ENCODE measurements at regions not wholly inside any gene's neighbourhood (a gene's known extent, or its start where the extent isn't known, plus 50 kb on each side); places are given as distances from the start of the nearest gene placed in this dataset.

- Histone ChIP-seq H3K9me3 (ENCODE audit: insufficient read depth in 2 of 2, low read depth in 1 of 2, low read length in 1 of 2) (peaks cover 0 to 3% of the 10 kb centered on the region in 2 experiments; a peak in 2 of 4 replicates), H4K91ac (replicated peaks; ENCODE audit: insufficient read length, low read length) (no peak overlapping the region), H3K9ac (replicated peaks in 1 of 4; ENCODE audit: extremely low read depth in 1 of 4, low read depth in 3 of 4, low read length in 3 of 4) (no peak overlapping the region)
Observed at GRCh38 chr6:19417713-19418112, 419.5 kb upstream of the ID4 start.

More at GRCh38 chr6:19417713-19418112, 419.5 kb upstream of the ID4 start:
- Histone ChIP-seq H3K79me1 (ENCODE audit: low read depth, low read length) (no peaks in the 10 kb centered on the region), H3K4me2 (ENCODE audit: insufficient read depth in 1 of 2, low read depth in 2 of 2, low read length in 2 of 2) (no peak overlapping the region), H3K4me1 (replicated peaks in 1 of 4; ENCODE audit: control insufficient read depth in 3 of 4, insufficient read depth in 4 of 4, low read length in 3 of 4) (no peaks in the 10 kb centered on the region), H3K36me3 (ENCODE audit: control insufficient read depth in 2 of 4, insufficient read depth in 4 of 4, low read length in 3 of 4) (no peaks in the 10 kb centered on the region), H3K27ac (ENCODE audit: low read depth, low read length) (no peak overlapping the region), H2BK5ac (ENCODE audit: low read depth, low read length) (no peak overlapping the region), H3K23ac (ENCODE audit: insufficient read length) (no peak overlapping the region), H3K79me2 (ENCODE audit: control insufficient read depth in 1 of 2, insufficient read depth in 2 of 2, low read length in 2 of 2) (no peaks in the 10 kb centered on the region), H2AK5ac (ENCODE audit: low read depth, low read length) (no peak overlapping the region), H2BK120ac (replicated peaks; ENCODE audit: low read depth, low read length) (no peak overlapping the region), H3K23me2 (ENCODE audit: low read depth, low read length) (no peaks in the 10 kb centered on the region), H3K4ac (replicated peaks; ENCODE audit: insufficient read length, low read depth, low read length) (no peak overlapping the region), H4K8ac (ENCODE audit: extremely low read depth, insufficient read depth, low read length) (no peak overlapping the region), H2BK12ac (ENCODE audit: low read depth, low read length) (no peak overlapping the region), H3K14ac (ENCODE audit: insufficient read length) (no peak overlapping the region), H2BK20ac (ENCODE audit: low read length) (no peak overlapping the region), H4K20me1 (replicated peaks in 1 of 2; ENCODE audit: control insufficient read depth in 1 of 2, insufficient read depth in 2 of 2, low read length in 2 of 2) (no peaks in the 10 kb centered on the region), H4K5ac (ENCODE audit: insufficient read length, low read depth, low read length) (no peak overlapping the region), H2AFZ (ENCODE audit: low read length) (no peak overlapping the region), H3K56ac (replicated peaks; ENCODE audit: insufficient read length, low read depth, low read length) (no peak overlapping the region), H3K4me3 (ENCODE audit: extremely low read depth in 1 of 4, insufficient read depth in 2 of 4, low read depth in 3 of 4, low read length in 4 of 4) (no peak overlapping the region), H2BK15ac (ENCODE audit: low read length) (no peak overlapping the region), H3K27me3 (replicated peaks in 1 of 4; ENCODE audit: control insufficient read depth in 3 of 4, extremely low read depth in 1 of 4, insufficient read depth in 3 of 4, low read length in 3 of 4) (no peaks in the 10 kb centered on the region), H3K18ac (ENCODE audit: extremely low read depth, low read length) (no peak overlapping the region)
- POLR2A ChIA-PET (ENCODE audit: partially characterized antibody), result no interaction called here
- CTCF ChIA-PET (ENCODE audit: partially characterized antibody), result no interaction called here
- TF ChIP-seq CREB1 (IDR thresholded peaks at IDR 0.05) (no peak), SRF (IDR thresholded peaks at IDR 0.05; ENCODE audit: low read depth, low read length) (no peak)
- FAIRE-seq (no peak), DNase-seq (ENCODE audit: low read depth in 1 of 2, low spot score in 2 of 2) (no peak)

All from H1 (cell line).